IMR-90 (cell line): ENCODE measurements at regions not wholly inside any gene's neighbourhood (a gene's known extent, or its start where the extent isn't known, plus 50 kb on each side); places are given as distances from the start of the nearest gene placed in this dataset.

Experiments used
- CTCF ChIP-seq: conservative IDR thresholded peaks from 2 replicates; pipeline ENCODE4 v1.5.1; 2012; ENCODE audit warnings: mild to moderate bottlenecking, low read depth, low read length, improper control_type of control experiment
- MAFK ChIP-seq: IDR thresholded peaks from 2 replicates; pipeline ENCODE4 v1.6.1; 2012; ENCODE audit warnings: low read depth, low read length, improper control_type of control experiment
- RAD21 ChIP-seq: IDR thresholded peaks from 2 replicates; pipeline ENCODE4 v1.6.1; 2012; ENCODE audit warnings: low read length, improper control_type of control experiment

DNA sequence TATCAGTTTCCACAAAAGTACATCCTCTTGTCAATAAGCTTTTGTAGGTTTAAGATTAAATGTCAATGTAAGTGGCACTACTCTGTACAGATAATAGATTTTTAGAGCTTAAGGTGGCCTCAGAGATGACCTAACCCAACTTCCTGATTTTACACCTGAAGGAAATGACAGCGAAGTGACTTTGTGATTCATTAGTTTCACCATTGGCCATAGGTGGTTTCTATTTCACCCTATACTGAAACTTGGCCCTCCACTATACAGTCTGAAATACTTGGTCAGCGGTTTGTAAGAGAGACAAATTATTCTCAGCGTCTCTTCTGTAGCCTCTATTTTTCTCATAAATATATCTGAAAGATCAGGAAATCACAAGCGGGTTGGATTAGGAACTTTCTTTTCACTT is 330.4 kb upstream of the FAM98A start:
- TF ChIP-seq RAD21 (no peak), CTCF (no peak), MAFK (no peak)
